Amniotic epithelial cell (primary cell): ENCODE measurements at regions not wholly inside any gene's neighbourhood (a gene's known extent, or its start where the extent isn't known, plus 50 kb on each side); places are given as distances from the start of the nearest gene placed in this dataset.

ENCODE experiments used
- DNase-seq: peaks from one replicate; pipeline ENCODE4 v3.0.0-alpha.2; 2010; ENCODE audit warnings: low read depth

- DNase-seq, result peak; percentile 29
Observed at GRCh38 chr10:3987143-3987974, 202.3 kb upstream of the KLF6 start.

GRCh38 chr10:3986493-3987142 lies 201.6 kb upstream of the KLF6 start:
- no peak for DNase-seq

GRCh38 chr10:3982746-3983442 lies 197.9 kb upstream of the KLF6 start:
- no peak for DNase-seq

DNA sequence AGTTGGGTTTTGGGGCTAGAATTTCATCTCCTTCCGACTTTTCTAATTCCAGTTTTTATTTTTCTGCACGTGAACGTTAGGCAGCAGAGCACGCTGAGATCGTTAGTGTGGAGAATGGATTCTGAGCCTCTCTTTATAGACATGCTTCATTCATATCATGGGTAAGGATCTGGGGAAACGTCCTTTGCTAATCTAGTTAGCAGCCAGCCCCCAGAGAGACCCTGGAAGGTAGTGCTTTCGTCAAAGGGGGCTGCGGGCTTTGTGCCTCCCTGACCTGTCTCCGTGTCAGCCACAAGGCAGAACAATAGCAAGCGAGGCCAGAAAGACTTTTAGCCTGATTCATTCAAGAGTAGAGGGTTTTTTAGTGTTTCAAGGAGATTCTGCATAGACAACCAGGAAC lies 196.3 kb upstream of the KLF6 start:
- DNase-seq, result no peak

- DNase-seq, result no peak
Observed at GRCh38 chr10:3980660-3981059, 195.7 kb upstream of the KLF6 start.

DNA sequence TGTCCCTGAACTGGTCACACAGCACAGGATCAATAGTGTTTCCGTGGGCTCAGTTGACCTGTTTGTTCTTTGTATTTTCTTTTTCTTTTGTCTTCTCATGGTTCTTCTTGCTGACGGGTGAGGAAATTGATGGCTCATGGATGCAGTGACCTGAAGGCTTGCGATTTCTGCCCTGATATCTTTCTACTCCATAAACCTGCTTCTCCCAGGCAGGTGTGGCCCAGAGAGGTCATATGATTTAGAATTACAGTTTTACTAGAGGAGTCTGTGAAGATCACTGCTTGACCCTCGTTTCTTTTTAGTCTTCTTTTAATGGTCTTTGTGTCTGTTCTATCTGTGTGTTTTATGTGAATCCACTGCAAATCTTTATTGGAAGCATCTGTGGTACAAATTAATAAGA lies 195.1 kb upstream of the KLF6 start:
- DNase-seq, result no peak

- no peak for DNase-seq
Observed at GRCh38 chr10:3978761-3979160, 193.8 kb upstream of the KLF6 start.

GRCh38 chr10:3978174-3978573 lies 193.2 kb upstream of the KLF6 start:
- peak; percentile 54 for DNase-seq

- DNase-seq, result no peak
Observed at GRCh38 chr10:3977761-3978160, 192.8 kb upstream of the KLF6 start.

DNA sequence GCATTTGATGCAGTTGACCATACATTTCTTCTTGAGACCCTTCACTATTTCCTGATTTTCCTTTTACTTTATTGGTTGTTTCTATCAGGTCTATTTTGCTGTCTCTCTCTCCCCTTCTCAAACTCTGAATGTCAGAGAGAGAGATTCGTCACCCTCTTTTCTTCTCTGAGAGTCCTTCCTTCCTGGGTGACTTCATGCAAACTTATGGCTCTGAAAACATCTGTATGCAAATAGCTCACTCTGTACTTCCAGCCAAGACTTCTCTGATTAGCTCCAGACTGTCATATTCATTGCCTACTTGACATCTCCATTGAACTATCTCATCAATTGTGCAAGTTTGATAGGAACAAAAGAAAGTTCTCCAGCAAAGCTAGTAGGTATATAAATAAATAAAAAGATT lies 191.7 kb upstream of the KLF6 start:
- DNase-seq, result no peak

DNA sequence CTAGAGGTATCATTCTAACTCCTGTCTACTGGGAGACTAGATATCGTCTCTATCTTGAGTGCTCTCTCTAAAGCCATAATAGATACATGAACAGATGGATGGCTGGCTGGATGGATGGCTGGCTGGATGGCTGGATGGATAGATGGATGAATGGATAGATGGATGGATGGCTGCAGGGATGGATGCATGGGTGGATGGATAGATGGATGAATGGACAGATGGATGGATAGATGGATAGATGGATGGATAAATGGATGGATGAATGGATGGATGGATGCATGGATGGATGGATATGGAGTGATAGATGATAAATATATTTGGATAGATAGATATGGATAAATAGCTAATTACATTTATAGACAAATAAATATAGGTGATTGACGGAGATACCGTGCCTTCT lies 191.2 kb upstream of the KLF6 start:
- DNase-seq, result no peak

- DNase-seq, result no peak
Observed at GRCh38 chr10:3975016-3975415, 190.0 kb upstream of the KLF6 start.

- DNase-seq, result no peak
Observed at GRCh38 chr10:3972460-3973301, 187.7 kb upstream of the KLF6 start.

- no peak for DNase-seq
Observed at GRCh38 chr10:3971713-3972112, 186.7 kb upstream of the KLF6 start.

DNA sequence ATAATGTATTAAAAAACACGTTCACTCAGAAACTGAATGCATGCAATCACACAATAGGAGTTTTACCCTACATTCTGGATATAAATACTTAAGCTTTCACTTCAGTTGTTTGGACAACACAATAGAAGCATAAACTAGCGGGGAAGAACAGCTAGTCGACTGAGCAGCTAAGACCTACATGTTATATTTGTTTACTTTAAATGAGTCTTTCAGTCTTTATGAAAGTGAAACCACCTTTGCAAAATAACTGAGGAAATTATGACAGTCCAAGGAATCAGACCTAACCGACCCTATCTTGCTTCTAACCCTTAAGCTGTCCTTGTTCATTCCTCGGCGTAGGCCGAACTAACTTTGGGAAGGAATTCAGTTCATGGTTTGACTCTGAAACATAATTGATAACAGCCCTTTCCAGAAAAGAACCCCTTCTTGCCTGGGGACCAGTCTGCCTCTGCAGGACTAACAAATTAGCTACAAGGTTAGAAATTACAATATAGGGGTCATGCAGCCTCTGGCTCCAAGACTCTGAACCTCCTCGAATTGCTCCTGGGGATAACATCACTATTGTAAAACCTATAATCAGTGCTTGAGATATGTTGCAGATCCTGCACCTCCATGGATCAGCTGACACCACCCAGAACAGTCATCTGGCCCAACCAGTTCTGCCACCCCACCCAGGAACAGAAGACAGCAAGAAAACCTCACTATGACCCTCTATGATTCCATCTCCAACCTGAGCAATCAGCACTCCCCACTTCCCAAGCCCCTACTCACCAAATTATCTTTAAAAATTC lies 185.1 kb upstream of the KLF6 start:
- no peak for DNase-seq

GRCh38 chr10:3968727-3969126 lies 183.7 kb upstream of the KLF6 start:
- DNase-seq, result no peak

DNA sequence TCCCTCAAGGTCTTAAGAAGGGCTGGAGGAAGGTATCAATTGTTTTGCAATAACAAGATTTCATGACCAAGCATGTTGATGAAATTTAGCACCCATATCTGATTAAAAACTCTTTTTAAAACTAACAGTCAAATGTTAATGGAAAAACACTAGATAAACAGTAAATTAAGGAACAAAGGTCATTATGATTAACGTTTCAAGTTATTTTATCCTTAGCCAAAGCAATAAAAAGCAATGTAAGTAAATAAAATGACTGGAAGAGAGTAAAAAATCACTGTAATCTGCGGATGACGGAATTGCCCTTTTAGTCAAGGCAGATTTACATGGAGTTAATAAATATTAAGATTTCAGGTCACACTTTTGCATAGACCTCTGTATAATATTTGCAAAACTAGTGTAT lies 179.5 kb upstream of the KLF6 start:
- no peak for DNase-seq

DNA sequence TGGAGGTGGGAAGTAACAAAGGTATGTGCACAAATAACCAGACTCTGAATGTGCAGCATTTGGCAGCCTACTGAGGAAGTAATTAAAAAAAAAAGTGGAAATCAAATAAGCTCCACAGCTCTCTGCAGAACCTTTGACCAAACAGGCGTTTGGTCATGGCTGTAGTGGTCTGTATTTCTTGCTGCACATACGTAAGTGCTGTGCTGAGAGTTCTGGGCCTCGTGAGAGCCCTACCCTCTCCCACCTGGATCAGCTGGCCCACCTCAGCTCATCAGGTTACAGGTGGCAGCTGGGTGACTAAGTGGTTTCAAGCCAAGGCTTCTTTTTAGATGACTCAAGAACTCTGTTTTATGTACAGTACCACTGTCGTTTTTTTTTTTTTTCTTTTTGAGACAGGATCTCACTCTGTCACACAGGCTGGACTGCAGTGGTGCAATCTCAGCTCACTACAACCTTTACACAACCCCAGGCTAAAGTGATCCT lies 178.2 kb upstream of the KLF6 start:
- DNase-seq, result no peak

DNA sequence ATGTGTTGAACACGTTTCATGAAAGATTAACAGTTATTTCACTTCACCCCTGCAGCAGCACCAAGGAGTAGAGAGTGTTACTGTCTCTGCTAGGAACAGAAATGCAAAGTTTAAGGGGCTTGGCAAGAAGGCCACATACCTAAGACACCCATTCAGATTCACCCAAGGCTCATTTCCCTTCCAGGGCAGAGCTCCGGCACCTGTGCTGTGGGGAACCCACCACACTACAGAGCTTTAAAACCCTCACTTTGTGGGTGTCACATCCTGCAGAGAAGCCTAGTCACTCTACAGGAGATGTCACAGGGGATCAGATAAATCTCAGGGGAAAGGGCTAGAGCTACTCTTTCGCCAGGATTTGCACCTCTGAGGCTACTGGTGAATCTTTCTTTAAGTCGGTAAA lies 176.1 kb upstream of the KLF6 start:
- DNase-seq, result no peak

- no peak for DNase-seq
Observed at GRCh38 chr10:3960496-3960895, 175.5 kb upstream of the KLF6 start.
